ENCODE measurements at regions not wholly inside any gene's neighbourhood (a gene's known extent, or its start where the extent isn't known, plus 50 kb on each side); places are given as distances from the start of the nearest gene placed in this dataset.

DNA sequence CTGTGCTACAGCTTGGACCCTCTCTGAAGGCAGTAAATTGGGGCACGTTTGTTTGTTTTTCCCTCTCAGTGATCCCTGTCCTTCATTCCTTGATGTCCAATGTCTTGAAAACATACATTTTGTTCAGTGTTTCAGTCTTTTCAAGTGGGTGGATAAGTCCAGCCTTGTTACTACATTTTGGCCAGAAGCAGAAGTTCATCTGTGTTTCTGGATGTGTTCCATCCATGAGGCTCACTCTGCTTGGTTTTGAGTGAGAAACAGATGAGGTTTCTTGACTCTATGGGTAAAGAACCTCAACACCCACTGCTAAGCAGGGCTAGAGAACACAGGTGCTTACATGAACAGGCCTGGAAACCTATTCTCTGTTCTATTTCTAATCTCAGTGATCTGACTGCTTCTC, 74.5 kb upstream of the RFX8 start:
- H3K27ac ChIP-seq (ENCODE audit: low read depth, low read length): no peak overlapping the region
- H3K4me3 ChIP-seq (ENCODE audit: low read depth in 1 of 2, low read length in 2 of 2): no peak overlapping the region

DNA sequence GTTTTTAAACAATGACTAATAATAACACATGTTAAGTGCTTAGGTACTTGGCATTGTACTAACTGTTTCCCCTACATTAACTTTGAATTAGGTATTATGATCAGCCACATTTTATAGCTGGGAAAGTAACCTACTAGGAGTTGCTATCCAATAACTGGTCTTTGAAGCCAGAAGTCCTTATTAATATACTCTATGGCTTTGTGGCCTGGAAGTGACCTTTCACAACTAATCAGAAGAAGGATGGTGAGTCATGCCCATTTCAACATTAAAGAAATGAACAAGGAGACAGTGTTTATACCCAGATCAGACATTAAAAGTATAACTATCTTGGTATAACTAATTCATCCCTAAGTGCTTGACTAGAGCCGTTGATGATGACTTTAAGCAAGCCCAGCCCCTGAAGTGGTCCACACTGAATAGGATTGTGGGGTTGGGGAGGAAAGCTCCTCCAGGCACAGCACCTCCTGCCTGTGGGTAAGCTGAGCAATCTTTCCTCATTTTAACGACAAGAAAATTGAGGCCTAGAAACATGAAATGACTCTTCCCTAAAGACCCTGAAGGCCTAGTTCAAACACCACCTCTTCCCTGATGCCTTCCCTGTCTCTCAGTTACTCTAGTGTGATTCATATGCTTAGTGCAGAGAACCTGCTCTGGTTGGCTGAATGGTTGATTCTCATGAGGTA, 71.6 kb upstream of the RFX8 start:
- H3K4me1 ChIP-seq (ENCODE audit: insufficient read depth, low read length): peaks cover 21% of the 10 kb centered on the region
- H3K27ac ChIP-seq (ENCODE audit: low read depth, low read length): no peak overlapping the region
- H3K27me3 ChIP-seq (ENCODE audit: control insufficient read depth in 1 of 2, insufficient read depth in 2 of 2, low read length in 2 of 2): no peaks in the 10 kb centered on the region
- no peaks in the 10 kb centered on the region for H3K9me3 ChIP-seq (ENCODE audit: low read length)
- no peak overlapping the region for H3K4me3 ChIP-seq (ENCODE audit: low read depth in 1 of 2, low read length in 2 of 2)
- H3K9ac ChIP-seq (ENCODE audit: low read length): no peak overlapping the region
- no peaks in the 10 kb centered on the region for H3K36me3 ChIP-seq (ENCODE audit: insufficient read depth, low read length)

More for the DNA sequence above, 74.5 kb upstream of the RFX8 start:
- Histone ChIP-seq H3K4me1 (ENCODE audit: insufficient read depth, low read length) (peaks cover 21% of the 10 kb centered on the region), H3K9ac (ENCODE audit: low read length) (no peak overlapping the region), H3K36me3 (ENCODE audit: insufficient read depth, low read length) (no peaks in the 10 kb centered on the region), H3K9me3 (ENCODE audit: low read length) (no peaks in the 10 kb centered on the region), H3K27me3 (ENCODE audit: control insufficient read depth in 1 of 2, insufficient read depth in 2 of 2, low read length in 2 of 2) (no peaks in the 10 kb centered on the region)

DNA sequence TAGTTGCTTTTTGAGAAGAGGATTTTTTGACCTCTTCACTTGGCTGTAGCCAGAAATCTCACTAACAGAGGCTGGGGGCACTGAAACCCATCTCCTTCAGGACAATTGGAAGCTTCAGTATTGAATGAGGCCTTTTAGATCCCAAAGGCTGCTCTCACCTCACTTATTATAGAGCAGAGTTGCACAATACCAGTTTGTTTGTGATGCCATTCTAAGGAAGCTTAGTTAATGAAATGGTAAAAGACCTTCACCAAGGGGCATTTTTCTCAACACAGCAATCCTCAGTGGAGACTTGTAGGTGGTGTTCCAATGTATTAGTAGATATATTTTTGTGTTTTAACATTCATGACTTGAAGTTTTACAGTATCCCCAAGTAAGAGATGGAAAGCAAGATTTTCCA, 71.0 kb upstream of the RFX8 start:
- Histone ChIP-seq H3K4me1 (ENCODE audit: insufficient read depth, low read length) (peaks cover 21% of the 10 kb centered on the region), H3K9me3 (ENCODE audit: low read length) (no peaks in the 10 kb centered on the region), H3K4me3 (ENCODE audit: low read depth in 1 of 2, low read length in 2 of 2) (no peak overlapping the region), H3K36me3 (ENCODE audit: insufficient read depth, low read length) (no peaks in the 10 kb centered on the region), H3K27ac (ENCODE audit: low read depth, low read length) (no peak overlapping the region), H3K9ac (ENCODE audit: low read length) (no peak overlapping the region), H3K27me3 (ENCODE audit: control insufficient read depth in 1 of 2, insufficient read depth in 2 of 2, low read length in 2 of 2) (no peaks in the 10 kb centered on the region)

DNA sequence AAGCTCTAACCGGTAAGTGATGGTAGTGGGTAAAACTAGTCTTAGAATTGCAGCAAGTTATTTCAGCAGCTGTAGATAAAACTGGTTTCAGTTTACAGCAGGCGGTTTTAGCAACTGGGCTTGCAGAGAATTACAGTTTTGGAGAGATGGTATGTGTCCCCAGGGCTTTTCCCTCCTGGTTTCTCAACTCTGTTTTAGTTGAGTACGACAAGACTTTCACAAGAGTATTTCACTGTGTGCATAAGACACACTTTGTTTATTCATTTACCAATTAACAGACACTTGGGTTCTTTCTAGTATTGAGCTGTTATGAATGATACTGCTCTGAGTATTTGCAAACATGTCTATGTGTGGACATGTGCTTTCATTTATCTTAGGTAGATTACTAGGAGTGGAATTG, 65.6 kb upstream of the RFX8 start:
- Histone ChIP-seq H3K9ac (ENCODE audit: low read length) (no peak overlapping the region), H3K27me3 (ENCODE audit: control insufficient read depth in 1 of 2, insufficient read depth in 2 of 2, low read length in 2 of 2) (no peaks in the 10 kb centered on the region), H3K27ac (ENCODE audit: low read depth, low read length) (no peak overlapping the region), H3K9me3 (ENCODE audit: low read length) (no peaks in the 10 kb centered on the region), H3K36me3 (ENCODE audit: insufficient read depth, low read length) (no peaks in the 10 kb centered on the region), H3K4me3 (ENCODE audit: low read depth in 1 of 2, low read length in 2 of 2) (no peak overlapping the region), H3K4me1 (ENCODE audit: insufficient read depth, low read length) (no peaks in the 10 kb centered on the region)

DNA sequence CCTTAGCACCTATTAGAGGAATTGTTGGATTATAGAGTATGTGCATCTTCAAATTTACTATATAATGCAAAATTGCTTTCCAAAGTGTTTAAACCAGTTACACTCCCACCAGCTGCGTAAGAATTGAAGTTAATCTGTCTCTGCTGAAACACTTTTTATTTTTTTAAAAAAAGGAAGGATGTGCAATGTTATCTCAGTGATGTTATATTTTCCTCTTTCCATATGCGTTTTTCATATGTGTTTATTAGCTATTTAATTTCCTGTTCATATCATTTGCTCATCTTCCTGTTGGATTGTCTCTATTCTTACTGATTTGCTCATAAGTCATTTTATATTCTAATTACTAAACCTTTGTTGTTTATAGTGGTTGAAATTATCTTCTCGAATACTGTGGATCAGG, 63.2 kb upstream of the RFX8 start:
- Histone ChIP-seq H3K27ac (ENCODE audit: low read depth, low read length) (no peak overlapping the region), H3K4me3 (ENCODE audit: low read depth in 1 of 2, low read length in 2 of 2) (no peak overlapping the region), H3K36me3 (ENCODE audit: insufficient read depth, low read length) (no peaks in the 10 kb centered on the region), H3K9ac (ENCODE audit: low read length) (no peak overlapping the region), H3K27me3 (ENCODE audit: control insufficient read depth in 1 of 2, insufficient read depth in 2 of 2, low read length in 2 of 2) (no peaks in the 10 kb centered on the region), H3K4me1 (ENCODE audit: insufficient read depth, low read length) (peaks cover 11% of the 10 kb centered on the region), H3K9me3 (ENCODE audit: low read length) (no peaks in the 10 kb centered on the region)

DNA sequence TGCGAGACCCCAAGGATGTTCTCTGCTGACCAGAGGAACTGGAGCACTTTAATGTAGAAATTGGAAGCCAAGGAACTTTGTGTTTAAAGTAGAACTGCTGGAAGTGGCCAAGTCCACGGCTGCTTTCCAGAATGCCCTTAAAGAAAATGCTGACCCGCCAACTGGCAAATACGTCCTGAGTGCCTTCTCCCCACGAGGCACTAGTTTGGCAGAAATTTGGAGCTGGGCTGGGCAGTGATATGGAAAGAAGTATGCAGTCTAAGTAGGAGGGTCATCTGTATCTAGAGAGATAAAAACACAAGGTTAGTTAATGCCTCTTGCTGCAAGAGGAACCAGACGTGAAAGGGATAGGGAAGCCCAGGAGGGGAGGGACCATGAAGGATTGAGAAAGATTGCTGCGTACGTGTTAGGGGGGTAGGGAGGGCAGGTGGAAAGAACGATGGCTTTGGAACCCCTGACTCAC, 59.3 kb upstream of the RFX8 start:
- H3K27ac ChIP-seq (ENCODE audit: low read depth, low read length): peak overlapping the region; percentile 74
- peaks cover 14% of the 10 kb centered on the region for H3K4me1 ChIP-seq (ENCODE audit: insufficient read depth, low read length)
- H3K27me3 ChIP-seq (ENCODE audit: control insufficient read depth in 1 of 2, insufficient read depth in 2 of 2, low read length in 2 of 2): no peaks in the 10 kb centered on the region
- no peaks in the 10 kb centered on the region for H3K9me3 ChIP-seq (ENCODE audit: low read length)
- H3K4me3 ChIP-seq (ENCODE audit: low read depth in 1 of 2, low read length in 2 of 2): peak overlapping the region in 1 of 2 donors; percentile 22
- H3K36me3 ChIP-seq (ENCODE audit: insufficient read depth, low read length): no peaks in the 10 kb centered on the region
- H3K9ac ChIP-seq (ENCODE audit: low read length): peak overlapping the region; percentile 17

DNA sequence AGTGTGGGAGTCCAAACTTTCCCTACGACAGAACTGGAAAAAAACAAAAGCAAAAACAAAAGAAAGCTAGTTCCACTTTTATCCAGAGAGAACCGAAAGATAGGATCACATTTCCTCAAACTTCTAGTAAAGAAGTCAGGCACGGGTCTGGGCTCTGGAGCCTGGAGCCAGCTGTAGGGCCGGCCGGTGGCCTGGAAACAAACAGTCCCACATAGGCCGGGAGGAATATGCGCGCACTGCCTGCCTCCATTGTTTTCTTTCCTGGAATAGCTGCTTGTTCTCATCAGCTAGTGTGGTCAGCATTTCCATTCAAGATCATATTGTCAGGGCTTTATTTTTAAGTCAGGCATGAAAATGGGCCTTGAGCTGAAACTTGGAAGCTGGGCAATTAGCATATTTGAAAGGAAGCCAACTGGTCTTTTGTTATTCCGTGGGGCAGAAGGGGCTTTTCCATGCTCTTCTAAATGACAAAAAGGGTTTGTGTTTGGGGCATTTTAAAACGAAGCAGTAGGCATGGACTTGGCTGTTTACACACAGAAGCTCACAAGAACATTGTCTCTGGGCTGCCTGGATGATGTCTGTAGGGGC, 58.7 kb upstream of the RFX8 start:
- H3K4me3 ChIP-seq (ENCODE audit: low read depth in 1 of 2, low read length in 2 of 2): peak overlapping the region in 1 of 2 donors; percentile 22
- peak overlapping the region; percentile 17 for H3K9ac ChIP-seq (ENCODE audit: low read length)
- H3K36me3 ChIP-seq (ENCODE audit: insufficient read depth, low read length): no peaks in the 10 kb centered on the region
- H3K27ac ChIP-seq (ENCODE audit: low read depth, low read length): peak overlapping the region; percentile 74
- no peaks in the 10 kb centered on the region for H3K9me3 ChIP-seq (ENCODE audit: low read length)
- H3K4me1 ChIP-seq (ENCODE audit: insufficient read depth, low read length): peaks cover 14% of the 10 kb centered on the region
- H3K27me3 ChIP-seq (ENCODE audit: control insufficient read depth in 1 of 2, insufficient read depth in 2 of 2, low read length in 2 of 2): no peaks in the 10 kb centered on the region

DNA sequence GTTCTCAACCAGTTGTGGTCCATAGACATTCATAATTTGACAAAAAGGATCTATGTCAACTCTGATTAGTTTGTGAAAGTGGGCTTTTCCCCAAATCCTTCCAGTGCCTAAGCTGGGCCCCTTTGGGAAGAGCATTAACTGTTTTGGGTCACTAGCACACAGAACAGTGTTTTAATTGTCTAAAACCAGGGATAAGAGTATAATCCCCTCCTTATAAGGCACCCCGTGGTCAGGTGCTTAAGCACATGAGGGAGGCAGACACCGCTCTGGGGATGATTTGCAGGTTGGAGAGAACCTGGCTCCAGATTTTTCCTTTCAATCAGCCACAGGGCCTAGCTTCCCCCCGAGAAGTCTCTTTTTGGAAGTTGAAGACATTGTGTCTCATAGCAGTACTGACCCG, 53.6 kb upstream of the RFX8 start:
- no peak overlapping the region for H3K4me3 ChIP-seq (ENCODE audit: low read depth in 1 of 2, low read length in 2 of 2)
- H3K9ac ChIP-seq (ENCODE audit: low read length): no peak overlapping the region
- no peak overlapping the region for H3K27ac ChIP-seq (ENCODE audit: low read depth, low read length)
- no peaks in the 10 kb centered on the region for H3K36me3 ChIP-seq (ENCODE audit: insufficient read depth, low read length)
- H3K27me3 ChIP-seq (ENCODE audit: control insufficient read depth in 1 of 2, insufficient read depth in 2 of 2, low read length in 2 of 2): no peaks in the 10 kb centered on the region
- H3K4me1 ChIP-seq (ENCODE audit: insufficient read depth, low read length): peaks cover 16% of the 10 kb centered on the region
- no peaks in the 10 kb centered on the region for H3K9me3 ChIP-seq (ENCODE audit: low read length)

DNA sequence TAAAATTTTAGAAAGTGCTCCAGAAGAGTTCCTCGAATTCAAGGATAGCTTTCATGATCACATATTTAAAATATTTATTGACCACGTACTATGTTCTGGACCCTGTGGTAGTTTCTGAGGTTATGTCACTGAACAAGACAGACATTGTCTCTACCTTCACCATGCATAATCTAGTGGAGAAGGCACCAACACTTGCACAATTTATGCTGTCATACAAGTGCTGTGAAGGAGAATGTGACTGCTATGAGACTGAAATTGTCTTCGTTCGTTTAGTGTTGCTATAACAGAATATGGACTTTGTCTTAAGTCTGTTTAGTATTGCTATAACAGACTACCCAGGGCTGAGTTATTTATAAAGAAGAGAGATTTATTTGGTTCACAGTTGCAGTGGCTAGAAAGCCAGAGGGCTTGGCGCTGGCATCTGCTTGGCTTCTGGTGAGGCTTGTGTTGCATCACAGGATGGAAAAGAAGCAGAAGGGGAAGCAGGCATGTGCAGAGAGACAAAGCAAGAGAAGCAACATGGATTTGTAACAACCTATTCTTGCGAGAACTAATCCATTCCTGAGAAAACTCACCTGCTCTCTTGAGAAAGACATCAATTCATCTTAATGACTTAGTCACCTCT, 50.0 kb upstream of the RFX8 start:
- Histone ChIP-seq H3K4me1 (ENCODE audit: insufficient read depth, low read length) (peaks cover 8% of the 10 kb centered on the region), H3K9ac (ENCODE audit: low read length) (no peak overlapping the region), H3K36me3 (ENCODE audit: insufficient read depth, low read length) (no peaks in the 10 kb centered on the region), H3K4me3 (ENCODE audit: low read depth in 1 of 2, low read length in 2 of 2) (no peak overlapping the region), H3K27me3 (ENCODE audit: control insufficient read depth in 1 of 2, insufficient read depth in 2 of 2, low read length in 2 of 2) (no peaks in the 10 kb centered on the region), H3K27ac (ENCODE audit: low read depth, low read length) (no peak overlapping the region), H3K9me3 (ENCODE audit: low read length) (no peaks in the 10 kb centered on the region)

Data from muscle layer of colon (tissue), 2 donors.